Panc1 (cell line): ENCODE measurements at regions not wholly inside any gene's neighbourhood (a gene's known extent, or its start where the extent isn't known, plus 50 kb on each side); places are given as distances from the start of the nearest gene placed in this dataset.

Experiments
- ATAC-seq: fragments of 200-7000 bp; cut with Tn5 transposase; 2 replicates; pipeline ENCODE4 v1.9.1; 2020; ENCODE audit warnings: mild to moderate bottlenecking, moderate library complexity
- BruUV-seq: library from RNA; stranded (reverse); fragments of 400-500 nt; replicated peaks from 2 replicates; lab custom pipeline; 2021; lab: Mats Ljungman, UMichigan
- CTCF ChIA-PET: fragments of 300-600 bp; sonication (Branson Sonifier 250); formaldehyde crosslinking; loops from one replicate; lab custom pipeline; 2022; ENCODE audit warnings: antibody characterized with exemption; lab: Charles Lee
- POLR2A ChIA-PET: fragments of 300-600 bp; sonication (Branson Sonifier 250); formaldehyde crosslinking; loops from one replicate; lab custom pipeline; 2022; ENCODE audit warnings: antibody characterized with exemption; lab: Charles Lee
- DNase-seq: peaks from one replicate; pipeline ENCODE4 v3.0.0-alpha.2; 2010; ENCODE audit warnings: low read depth, low spot score
- H3K27ac ChIP-seq: 2 replicates; pipeline ENCODE4 v1.5.1; 2011; ENCODE audit warnings: mild to moderate bottlenecking, low read length, inconsistent platforms
- H3K27me3 ChIP-seq: fragments of 200-500 bp; sonication (Bioruptor generic); 2 replicates; pipeline ENCODE4 v1.6.0; 2014; ENCODE audit warnings: low read length, inconsistent platforms; ENCODE audit not compliant: control insufficient read depth, insufficient read depth
- H3K36me3 ChIP-seq: fragments of 200-500 bp; sonication (Bioruptor generic); 2 replicates; pipeline ENCODE4 v1.5.1; 2014; ENCODE audit warnings: inconsistent platforms, mild to moderate bottlenecking, low read length, moderate library complexity; ENCODE audit not compliant: control insufficient read depth, insufficient read depth
- H3K4me1 ChIP-seq: 2 replicates; pipeline ENCODE4 v1.5.1; 2011; ENCODE audit warnings: inconsistent platforms, mild to moderate bottlenecking, low read length, moderate library complexity; ENCODE audit not compliant: control insufficient read depth, insufficient read depth
- H3K4me3 ChIP-seq, 2 experiments: 2 replicates each; pipeline ENCODE4 v1.5.1; 2011 to 2012; ENCODE audit warnings: low read depth in 2 of 2, low read length in 2 of 2, mild to moderate bottlenecking in 2 of 2, inconsistent platforms in 1 of 2, moderate library complexity in 1 of 2
- H3K9me3 ChIP-seq: fragments of 200-500 bp; sonication (Bioruptor generic); 2 replicates; pipeline ENCODE4 v1.5.1; 2014; ENCODE audit warnings: low read depth, mild to moderate bottlenecking, inconsistent platforms, low read length, moderate library complexity; ENCODE audit not compliant: control insufficient read depth, insufficient read depth
- POLR2AphosphoS5 ChIP-seq: IDR thresholded peaks from 2 replicates; pipeline ENCODE4 v1.6.1; 2012; ENCODE audit warnings: mild to moderate bottlenecking, low read depth, low read length, moderate library complexity
- SIN3A ChIP-seq: IDR thresholded peaks from 2 replicates; pipeline ENCODE4 v1.6.1; 2012; ENCODE audit warnings: low read depth, mild to moderate bottlenecking, low read length, moderate library complexity, borderline replicate concordance; ENCODE audit not compliant: insufficient read depth
- TCF7L2 ChIP-seq: IDR thresholded peaks from 2 replicates; pipeline ENCODE4 v1.6.1; 2011; ENCODE audit warnings: mild to moderate bottlenecking, low read depth, low read length, inconsistent platforms
- in situ Hi-C: cut with HindIII; loops from 2 replicates; pipeline ENCODE4 v1.10.0; 2016; ENCODE audit warnings: low sequenced_read_pairs, low pct_unique_long_range_greater_than_20kb
- intact Hi-C: fragments of 100-400 bp; cut with micrococcal nuclease; formaldehyde crosslinking; loops from one replicate; pipeline ENCODE4 v1.10.0; 2022; ENCODE audit not compliant: unreplicated experiment
- TF ChIP-seq, protein P1 (sequence below), 2 experiments: IDR thresholded peaks; 2 replicates each; pipeline ENCODE4 v1.6.1; 2011 to 2012; ENCODE audit warnings: low read depth in 2 of 2, control low read depth in 1 of 2, low read length in 1 of 2, mild to moderate bottlenecking in 1 of 2, moderate library complexity in 1 of 2; ENCODE audit not compliant: insufficient read depth in 1 of 2
- TF ChIP-seq, protein P2 (sequence below): fragments of 450-650 bp; IDR thresholded peaks from 2 replicates; pipeline ENCODE4 v1.5.1; 2017; ENCODE audit warnings: mild to moderate bottlenecking

DNA sequence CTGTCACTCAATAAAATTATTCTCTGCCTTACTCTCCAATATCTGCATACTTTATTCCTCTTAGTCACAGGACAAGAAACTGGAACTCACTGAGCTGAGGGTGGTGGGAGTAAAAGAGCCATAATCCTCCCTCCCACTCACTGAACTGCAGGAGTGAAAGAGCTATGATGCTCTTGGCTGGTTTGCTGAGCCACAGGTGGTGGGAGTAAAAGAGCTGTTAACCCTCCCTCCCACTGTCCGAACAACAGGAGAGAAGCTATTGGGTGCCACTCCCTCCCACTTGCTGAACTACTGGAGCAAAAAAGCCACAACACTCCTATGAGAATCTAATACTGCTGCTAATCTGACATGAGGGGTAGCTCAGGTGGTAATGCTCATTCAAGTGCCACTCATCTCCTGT is 391.0 kb downstream of the NSUN3 start:
- intact Hi-C loops, result no loop called here
- TF ChIP-seq, protein P1, sequence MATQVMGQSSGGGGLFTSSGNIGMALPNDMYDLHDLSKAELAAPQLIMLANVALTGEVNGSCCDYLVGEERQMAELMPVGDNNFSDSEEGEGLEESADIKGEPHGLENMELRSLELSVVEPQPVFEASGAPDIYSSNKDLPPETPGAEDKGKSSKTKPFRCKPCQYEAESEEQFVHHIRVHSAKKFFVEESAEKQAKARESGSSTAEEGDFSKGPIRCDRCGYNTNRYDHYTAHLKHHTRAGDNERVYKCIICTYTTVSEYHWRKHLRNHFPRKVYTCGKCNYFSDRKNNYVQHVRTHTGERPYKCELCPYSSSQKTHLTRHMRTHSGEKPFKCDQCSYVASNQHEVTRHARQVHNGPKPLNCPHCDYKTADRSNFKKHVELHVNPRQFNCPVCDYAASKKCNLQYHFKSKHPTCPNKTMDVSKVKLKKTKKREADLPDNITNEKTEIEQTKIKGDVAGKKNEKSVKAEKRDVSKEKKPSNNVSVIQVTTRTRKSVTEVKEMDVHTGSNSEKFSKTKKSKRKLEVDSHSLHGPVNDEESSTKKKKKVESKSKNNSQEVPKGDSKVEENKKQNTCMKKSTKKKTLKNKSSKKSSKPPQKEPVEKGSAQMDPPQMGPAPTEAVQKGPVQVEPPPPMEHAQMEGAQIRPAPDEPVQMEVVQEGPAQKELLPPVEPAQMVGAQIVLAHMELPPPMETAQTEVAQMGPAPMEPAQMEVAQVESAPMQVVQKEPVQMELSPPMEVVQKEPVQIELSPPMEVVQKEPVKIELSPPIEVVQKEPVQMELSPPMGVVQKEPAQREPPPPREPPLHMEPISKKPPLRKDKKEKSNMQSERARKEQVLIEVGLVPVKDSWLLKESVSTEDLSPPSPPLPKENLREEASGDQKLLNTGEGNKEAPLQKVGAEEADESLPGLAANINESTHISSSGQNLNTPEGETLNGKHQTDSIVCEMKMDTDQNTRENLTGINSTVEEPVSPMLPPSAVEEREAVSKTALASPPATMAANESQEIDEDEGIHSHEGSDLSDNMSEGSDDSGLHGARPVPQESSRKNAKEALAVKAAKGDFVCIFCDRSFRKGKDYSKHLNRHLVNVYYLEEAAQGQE (IDR thresholded peaks at IDR 0.05; ENCODE audit: insufficient read depth in 1 of 2, low read depth in 2 of 2, low read length in 1 of 2), result no peak
- TF ChIP-seq, protein P2, sequence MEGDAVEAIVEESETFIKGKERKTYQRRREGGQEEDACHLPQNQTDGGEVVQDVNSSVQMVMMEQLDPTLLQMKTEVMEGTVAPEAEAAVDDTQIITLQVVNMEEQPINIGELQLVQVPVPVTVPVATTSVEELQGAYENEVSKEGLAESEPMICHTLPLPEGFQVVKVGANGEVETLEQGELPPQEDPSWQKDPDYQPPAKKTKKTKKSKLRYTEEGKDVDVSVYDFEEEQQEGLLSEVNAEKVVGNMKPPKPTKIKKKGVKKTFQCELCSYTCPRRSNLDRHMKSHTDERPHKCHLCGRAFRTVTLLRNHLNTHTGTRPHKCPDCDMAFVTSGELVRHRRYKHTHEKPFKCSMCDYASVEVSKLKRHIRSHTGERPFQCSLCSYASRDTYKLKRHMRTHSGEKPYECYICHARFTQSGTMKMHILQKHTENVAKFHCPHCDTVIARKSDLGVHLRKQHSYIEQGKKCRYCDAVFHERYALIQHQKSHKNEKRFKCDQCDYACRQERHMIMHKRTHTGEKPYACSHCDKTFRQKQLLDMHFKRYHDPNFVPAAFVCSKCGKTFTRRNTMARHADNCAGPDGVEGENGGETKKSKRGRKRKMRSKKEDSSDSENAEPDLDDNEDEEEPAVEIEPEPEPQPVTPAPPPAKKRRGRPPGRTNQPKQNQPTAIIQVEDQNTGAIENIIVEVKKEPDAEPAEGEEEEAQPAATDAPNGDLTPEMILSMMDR, result no peak
- no peak for TF ChIP-seq POLR2AphosphoS5
- no peak for TF ChIP-seq TCF7L2
- no peak for TF ChIP-seq SIN3A
- CTCF ChIA-PET, result no interaction called here
- Histone ChIP-seq H3K4me1 (no peaks in the 10 kb centered on the region), H3K4me3 (no peak overlapping the region), H3K36me3 (no peaks in the 10 kb centered on the region), H3K27ac (no peak overlapping the region), H3K9me3 (no peaks in the 10 kb centered on the region), H3K27me3 (no peaks in the 10 kb centered on the region)
- DNase-seq (no peak), ATAC-seq (no peak)
- in situ Hi-C loops, result no loop called here
- POLR2A ChIA-PET, result no interaction called here
- BruUV-seq, result no TSS peak

DNA sequence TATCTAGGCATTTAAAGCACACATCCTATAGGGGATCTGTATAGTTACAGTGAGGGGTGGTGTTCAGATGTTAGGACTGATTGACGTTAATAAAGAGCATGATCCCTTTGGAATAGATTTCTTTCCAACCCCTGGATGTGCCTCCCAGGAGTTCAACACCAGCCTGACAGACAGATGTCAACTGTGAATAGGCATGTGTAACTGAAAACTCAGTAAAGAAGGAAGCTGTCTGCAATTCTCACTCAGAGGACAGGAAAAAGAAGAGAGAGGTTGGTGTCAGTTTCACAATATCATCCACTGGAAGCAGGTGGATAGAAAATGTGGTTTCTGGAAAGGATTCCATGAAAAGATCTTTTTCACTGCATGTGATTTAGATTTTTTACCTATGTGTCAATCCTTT is 396.3 kb downstream of the NSUN3 start:
- in situ Hi-C loops (no loop called here), intact Hi-C loops (no loop called here)
- H3K27me3 ChIP-seq, result no peaks in the 10 kb centered on the region
- no peak overlapping the region for H3K4me3 ChIP-seq
- BruUV-seq, result no TSS peak
- no peaks in the 10 kb centered on the region for H3K36me3 ChIP-seq
- no peaks in the 10 kb centered on the region for H3K9me3 ChIP-seq
- no peak overlapping the region for H3K27ac ChIP-seq
- TF ChIP-seq SIN3A (no peak), POLR2AphosphoS5 (no peak), TCF7L2 (no peak)
- TF ChIP-seq, protein P2, result no peak
- TF ChIP-seq, protein P1 (IDR thresholded peaks at IDR 0.05; ENCODE audit: insufficient read depth in 1 of 2, low read depth in 2 of 2, low read length in 1 of 2), result no peak
- no peak for DNase-seq
- no peaks in the 10 kb centered on the region for H3K4me1 ChIP-seq
- ChIA-PET POLR2A (no interaction called here), CTCF (no interaction called here)
- no peak for ATAC-seq
